Loucy (cell line): ENCODE measurements at regions not wholly inside any gene's neighbourhood (a gene's known extent, or its start where the extent isn't known, plus 50 kb on each side); places are given as distances from the start of the nearest gene placed in this dataset.

ENCODE experiments used
- H2AFZ ChIP-seq: fragments of 200-600 bp; sonication (generic); 2 replicates; pipeline ENCODE4 v1.6.0; 2016; ENCODE audit warnings: antibody characterized with exemption, mild to moderate bottlenecking, low read length, moderate library complexity
- H3F3A ChIP-seq: fragments of 200-600 bp; 2 replicates; pipeline ENCODE4 v1.6.0; 2016; ENCODE audit warnings: antibody characterized with exemption, low read depth, mild to moderate bottlenecking
- H3K27me3 ChIP-seq: fragments of 200-600 bp; sonication (generic); 2 replicates; pipeline ENCODE4 v1.6.1; 2014; ENCODE audit warnings: low read length, mild to moderate bottlenecking; ENCODE audit not compliant: insufficient read depth, poor library complexity, severe bottlenecking
- H3K36me3 ChIP-seq: fragments of 200-600 bp; sonication (generic); 2 replicates; pipeline ENCODE4 v1.6.1; 2016; ENCODE audit warnings: low read length; ENCODE audit not compliant: insufficient read depth
- H3K4me1 ChIP-seq: fragments of 200-600 bp; sonication (generic); 2 replicates; pipeline ENCODE4 v1.5.1; 2014; ENCODE audit warnings: low read length, mild to moderate bottlenecking; ENCODE audit not compliant: insufficient read depth, poor library complexity, severe bottlenecking
- H3K4me2 ChIP-seq: fragments of 200-600 bp; sonication (generic); 2 replicates; pipeline ENCODE4 v1.6.0; 2014; ENCODE audit warnings: antibody characterized with exemption, low read length, low read depth, mild to moderate bottlenecking; ENCODE audit not compliant: poor library complexity, severe bottlenecking
- H3K4me3 ChIP-seq: fragments of 200-600 bp; sonication (generic); 2 replicates; pipeline ENCODE4 v1.5.1; 2014; ENCODE audit warnings: low read length, mild to moderate bottlenecking, mixed read lengths; ENCODE audit not compliant: poor library complexity, severe bottlenecking
- H3K79me2 ChIP-seq: fragments of 200-600 bp; sonication (generic); 2 replicates; pipeline ENCODE4 v1.6.1; 2014; ENCODE audit warnings: low read length; ENCODE audit not compliant: insufficient read depth
- H3K9ac ChIP-seq: fragments of 200-600 bp; sonication (generic); 2 replicates; pipeline ENCODE4 v1.6.0; 2014; ENCODE audit warnings: mild to moderate bottlenecking, low read depth, low read length, moderate library complexity; ENCODE audit not compliant: poor library complexity, severe bottlenecking
- H3K9me2 ChIP-seq: fragments of 200-600 bp; sonication (generic); replicated peaks from 2 replicates; pipeline ENCODE4 v1.6.1; 2016; ENCODE audit warnings: low read depth, low read length, mixed read lengths
- H3K9me3 ChIP-seq: fragments of 200-600 bp; sonication (generic); 2 replicates; pipeline ENCODE4 v1.6.1; 2014; ENCODE audit warnings: mild to moderate bottlenecking, antibody characterized with exemption, low read length, low read depth; ENCODE audit not compliant: insufficient read depth
- H4K20me1 ChIP-seq: fragments of 200-600 bp; sonication (generic); 2 replicates; pipeline ENCODE4 v1.6.0; 2014; ENCODE audit warnings: antibody characterized with exemption, low read length, mild to moderate bottlenecking; ENCODE audit not compliant: insufficient read depth, poor library complexity, severe bottlenecking
- CTCF ChIP-seq: fragments of 200-600 bp; sonication (generic); conservative IDR thresholded peaks from 2 replicates; pipeline ENCODE4 v1.5.1; 2014; ENCODE audit warnings: mild to moderate bottlenecking, antibody characterized with exemption, low read length
- EZH2phosphoT487 ChIP-seq: fragments of 200-600 bp; IDR thresholded peaks from 2 replicates; pipeline ENCODE4 v1.6.1; 2018; ENCODE audit warnings: antibody characterized with exemption, mild to moderate bottlenecking, moderate library complexity, borderline replicate concordance

GRCh38 chr6:130674604-130675003 is 152.6 kb upstream of the SMLR1 start:
- Histone ChIP-seq H3K36me3 (no peaks in the 10 kb centered on the region), H3K27me3 (no peaks in the 10 kb centered on the region), H3F3A (no peaks in the 10 kb centered on the region), H3K4me1 (no peaks in the 10 kb centered on the region), H3K9me2 (no peaks in the 10 kb centered on the region), H3K79me2 (no peaks in the 10 kb centered on the region), H3K9ac (no peak overlapping the region), H4K20me1 (no peaks in the 10 kb centered on the region), H3K4me3 (no peak overlapping the region), H2AFZ (no peak overlapping the region), H3K4me2 (no peak overlapping the region), H3K9me3 (no peaks in the 10 kb centered on the region)
- no peak for TF ChIP-seq CTCF
- no peak for TF ChIP-seq EZH2phosphoT487

- Histone ChIP-seq H3K4me3 (no peak overlapping the region), H3K4me1 (no peaks in the 10 kb centered on the region), H3K36me3 (no peaks in the 10 kb centered on the region), H3K9me3 (no peaks in the 10 kb centered on the region), H3K27me3 (no peaks in the 10 kb centered on the region), H4K20me1 (no peaks in the 10 kb centered on the region), H3K9me2 (no peaks in the 10 kb centered on the region), H3F3A (no peaks in the 10 kb centered on the region), H2AFZ (no peak overlapping the region), H3K79me2 (no peaks in the 10 kb centered on the region), H3K9ac (no peak overlapping the region), H3K4me2 (no peak overlapping the region)
- TF ChIP-seq EZH2phosphoT487: no peak
- TF ChIP-seq CTCF: no peak
Observed at GRCh38 chr6:130675072-130675471, 152.1 kb upstream of the SMLR1 start.

- Histone ChIP-seq H3K4me2 (no peak overlapping the region), H3K27me3 (no peaks in the 10 kb centered on the region), H4K20me1 (no peaks in the 10 kb centered on the region), H3F3A (no peaks in the 10 kb centered on the region), H3K9ac (no peak overlapping the region), H3K36me3 (no peaks in the 10 kb centered on the region), H3K4me3 (no peak overlapping the region), H3K4me1 (no peaks in the 10 kb centered on the region), H3K79me2 (no peaks in the 10 kb centered on the region), H3K9me3 (no peaks in the 10 kb centered on the region), H2AFZ (no peak overlapping the region), H3K9me2 (no peaks in the 10 kb centered on the region)
- no peak; the same call in 1 of the 2 replicates for TF ChIP-seq CTCF
- TF ChIP-seq EZH2phosphoT487: no peak
Observed at GRCh38 chr6:130676077-130676772, 151.0 kb upstream of the SMLR1 start.
